ENCODE measurements at regions not wholly inside any gene's neighbourhood (a gene's known extent, or its start where the extent isn't known, plus 50 kb on each side); places are given as distances from the start of the nearest gene placed in this dataset.

DNA sequence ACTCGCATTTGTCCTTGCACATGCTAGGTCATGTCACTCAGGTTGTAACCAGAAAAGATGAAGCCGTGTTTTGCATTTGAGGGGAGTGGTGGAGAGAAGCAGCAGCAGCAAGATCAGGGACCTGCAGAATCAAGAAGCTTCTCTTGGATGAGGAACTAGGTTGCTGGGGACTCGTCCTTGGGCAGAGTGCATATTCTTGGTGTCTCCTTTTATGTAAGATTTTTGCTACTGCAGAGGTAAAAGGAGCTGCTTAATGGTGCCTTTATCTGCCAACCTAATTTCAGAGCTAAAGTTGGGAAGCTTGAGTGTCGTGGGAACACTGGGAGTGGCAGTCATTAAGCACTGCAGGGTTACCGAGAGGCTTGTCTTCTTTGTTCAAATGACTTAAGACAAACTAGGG is 236.5 kb downstream of the MAP2K4 start:
- TF ChIP-seq, protein P1, sequence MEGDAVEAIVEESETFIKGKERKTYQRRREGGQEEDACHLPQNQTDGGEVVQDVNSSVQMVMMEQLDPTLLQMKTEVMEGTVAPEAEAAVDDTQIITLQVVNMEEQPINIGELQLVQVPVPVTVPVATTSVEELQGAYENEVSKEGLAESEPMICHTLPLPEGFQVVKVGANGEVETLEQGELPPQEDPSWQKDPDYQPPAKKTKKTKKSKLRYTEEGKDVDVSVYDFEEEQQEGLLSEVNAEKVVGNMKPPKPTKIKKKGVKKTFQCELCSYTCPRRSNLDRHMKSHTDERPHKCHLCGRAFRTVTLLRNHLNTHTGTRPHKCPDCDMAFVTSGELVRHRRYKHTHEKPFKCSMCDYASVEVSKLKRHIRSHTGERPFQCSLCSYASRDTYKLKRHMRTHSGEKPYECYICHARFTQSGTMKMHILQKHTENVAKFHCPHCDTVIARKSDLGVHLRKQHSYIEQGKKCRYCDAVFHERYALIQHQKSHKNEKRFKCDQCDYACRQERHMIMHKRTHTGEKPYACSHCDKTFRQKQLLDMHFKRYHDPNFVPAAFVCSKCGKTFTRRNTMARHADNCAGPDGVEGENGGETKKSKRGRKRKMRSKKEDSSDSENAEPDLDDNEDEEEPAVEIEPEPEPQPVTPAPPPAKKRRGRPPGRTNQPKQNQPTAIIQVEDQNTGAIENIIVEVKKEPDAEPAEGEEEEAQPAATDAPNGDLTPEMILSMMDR (IDR thresholded peaks at IDR 0.05): no peak
- no peak for TF ChIP-seq ELF4 (CRISPR knock-in tag; IDR thresholded peaks at IDR 0.05; ENCODE audit: low read depth)
- TF ChIP-seq, protein P2, sequence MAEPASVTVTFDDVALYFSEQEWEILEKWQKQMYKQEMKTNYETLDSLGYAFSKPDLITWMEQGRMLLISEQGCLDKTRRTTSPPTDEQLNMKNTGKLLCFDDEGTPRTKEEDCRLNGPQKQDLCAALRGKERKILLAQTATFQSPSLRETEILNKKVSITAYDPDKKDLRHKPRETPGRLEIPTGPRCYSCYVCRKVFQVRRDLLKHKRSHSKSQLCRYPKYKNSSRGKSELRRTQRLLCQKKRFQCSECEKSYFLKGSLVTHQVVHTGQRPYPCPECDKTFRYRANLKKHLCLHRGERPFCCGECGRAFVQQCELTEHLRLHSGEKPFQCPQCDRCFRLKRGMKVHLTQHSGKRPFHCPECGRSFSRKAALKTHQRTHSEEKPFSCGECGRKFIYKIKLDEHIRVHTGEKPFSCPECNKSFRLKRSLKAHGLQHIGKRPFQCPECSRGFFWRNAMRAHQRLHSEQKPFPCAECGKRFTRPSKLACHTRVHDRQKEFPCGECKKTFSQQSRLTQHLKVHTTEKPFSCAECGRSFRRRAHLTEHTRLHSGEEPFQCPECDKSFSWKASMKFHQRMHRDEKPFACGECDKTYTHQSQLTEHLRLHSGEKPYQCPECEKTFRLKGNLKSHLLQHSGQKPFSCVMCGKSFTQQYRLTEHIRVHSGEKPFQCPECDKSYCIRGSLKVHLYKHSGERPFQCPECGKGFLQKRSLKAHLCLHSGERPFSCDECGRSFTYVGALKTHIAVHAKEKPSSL (CRISPR knock-in tag; conservative IDR thresholded peaks at IDR 0.05): no peak
- TF ChIP-seq SP1 (CRISPR knock-in tag; conservative IDR thresholded peaks at IDR 0.05): no peak
- TF ChIP-seq, protein P3, sequence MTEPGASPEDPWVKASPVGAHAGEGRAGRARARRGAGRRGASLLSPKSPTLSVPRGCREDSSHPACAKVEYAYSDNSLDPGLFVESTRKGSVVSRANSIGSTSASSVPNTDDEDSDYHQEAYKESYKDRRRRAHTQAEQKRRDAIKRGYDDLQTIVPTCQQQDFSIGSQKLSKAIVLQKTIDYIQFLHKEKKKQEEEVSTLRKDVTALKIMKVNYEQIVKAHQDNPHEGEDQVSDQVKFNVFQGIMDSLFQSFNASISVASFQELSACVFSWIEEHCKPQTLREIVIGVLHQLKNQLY (CRISPR knock-in tag; IDR thresholded peaks at IDR 0.05): no peak
- TF ChIP-seq, protein P4, sequence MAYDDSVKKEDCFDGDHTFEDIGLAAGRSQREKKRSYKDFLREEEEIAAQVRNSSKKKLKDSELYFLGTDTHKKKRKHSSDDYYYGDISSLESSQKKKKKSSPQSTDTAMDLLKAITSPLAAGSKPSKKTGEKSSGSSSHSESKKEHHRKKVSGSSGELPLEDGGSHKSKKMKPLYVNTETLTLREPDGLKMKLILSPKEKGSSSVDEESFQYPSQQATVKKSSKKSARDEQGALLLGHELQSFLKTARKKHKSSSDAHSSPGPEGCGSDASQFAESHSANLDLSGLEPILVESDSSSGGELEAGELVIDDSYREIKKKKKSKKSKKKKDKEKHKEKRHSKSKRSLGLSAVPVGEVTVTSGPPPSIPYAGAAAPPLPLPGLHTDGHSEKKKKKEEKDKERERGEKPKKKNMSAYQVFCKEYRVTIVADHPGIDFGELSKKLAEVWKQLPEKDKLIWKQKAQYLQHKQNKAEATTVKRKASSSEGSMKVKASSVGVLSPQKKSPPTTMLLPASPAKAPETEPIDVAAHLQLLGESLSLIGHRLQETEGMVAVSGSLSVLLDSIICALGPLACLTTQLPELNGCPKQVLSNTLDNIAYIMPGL (CRISPR knock-in tag; IDR thresholded peaks at IDR 0.05): no peak
- TF ChIP-seq ZNF121 (CRISPR knock-in tag; IDR thresholded peaks at IDR 0.05): no peak
- TF ChIP-seq IRF2 (CRISPR knock-in tag; IDR thresholded peaks at IDR 0.05; ENCODE audit: borderline replicate concordance, low read depth): no peak

Measured in WTC11 (cell line).